ENCODE measurements at regions not wholly inside any gene's neighbourhood (a gene's known extent, or its start where the extent isn't known, plus 50 kb on each side); places are given as distances from the start of the nearest gene placed in this dataset.

DNA sequence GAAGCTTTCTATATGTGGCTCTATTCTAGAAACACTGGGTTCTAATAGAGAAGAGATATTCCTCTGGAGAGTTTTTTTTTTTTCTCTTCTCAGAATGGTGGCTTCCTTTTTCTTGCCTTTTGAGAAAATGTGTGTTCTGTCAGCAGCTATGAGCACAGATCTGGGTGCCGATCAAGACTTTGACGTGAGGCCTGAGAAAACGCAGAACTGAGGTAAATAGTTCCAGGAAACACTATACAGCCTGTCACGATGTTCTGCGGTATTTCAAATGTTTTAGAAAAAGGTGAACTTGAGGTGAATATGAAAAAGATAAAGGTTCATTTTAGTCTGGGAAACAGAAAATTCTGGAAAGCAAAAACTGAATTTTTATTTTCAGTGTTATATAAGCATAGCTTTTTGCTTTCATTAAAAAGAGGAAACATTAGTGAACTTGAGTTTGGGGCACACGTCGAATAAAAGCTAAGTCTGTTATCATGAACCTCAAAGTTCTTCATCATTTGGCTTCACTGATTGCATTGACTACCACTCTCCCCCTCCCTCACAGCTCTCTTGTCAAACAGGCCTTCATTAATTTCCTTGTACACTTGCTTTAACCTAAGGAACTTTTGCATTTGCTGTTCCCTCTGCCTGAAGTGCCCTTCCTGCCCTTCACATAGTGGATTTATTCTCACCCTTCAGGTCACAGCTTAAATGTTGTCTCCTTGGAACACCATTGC lies 265.1 kb downstream of the NFKBIZ start:
- ChIA-PET CTCF (interaction anchor here (0.6 kb wide), 2 partner anchors 63 to 311 kb away, joined by 3 read pairs; no protein-coding TSS in a partner anchor), POLR2A (interaction anchor here (2.0 kb wide), 1 partner anchor 12 kb away, joined by 5 read pairs; no protein-coding TSS in a partner anchor)
- no peaks in the 10 kb centered on the region for H3K9me3 Mint-ChIP-seq (ENCODE audit: unreplicated experiment)
- intact Hi-C loops (cut with micrococcal nuclease), result no loop called here
- H3K27me3 Mint-ChIP-seq (ENCODE audit: insufficient read depth, unreplicated experiment), result no peaks in the 10 kb centered on the region
- no TSS peak for BruUV-seq (replicated peaks)
- DNase-seq (ENCODE audit: unreplicated experiment), result no peak
- H3K4me3 Mint-ChIP-seq (ENCODE audit: unreplicated experiment), result no peak overlapping the region
- TF ChIP-seq, protein P1, sequence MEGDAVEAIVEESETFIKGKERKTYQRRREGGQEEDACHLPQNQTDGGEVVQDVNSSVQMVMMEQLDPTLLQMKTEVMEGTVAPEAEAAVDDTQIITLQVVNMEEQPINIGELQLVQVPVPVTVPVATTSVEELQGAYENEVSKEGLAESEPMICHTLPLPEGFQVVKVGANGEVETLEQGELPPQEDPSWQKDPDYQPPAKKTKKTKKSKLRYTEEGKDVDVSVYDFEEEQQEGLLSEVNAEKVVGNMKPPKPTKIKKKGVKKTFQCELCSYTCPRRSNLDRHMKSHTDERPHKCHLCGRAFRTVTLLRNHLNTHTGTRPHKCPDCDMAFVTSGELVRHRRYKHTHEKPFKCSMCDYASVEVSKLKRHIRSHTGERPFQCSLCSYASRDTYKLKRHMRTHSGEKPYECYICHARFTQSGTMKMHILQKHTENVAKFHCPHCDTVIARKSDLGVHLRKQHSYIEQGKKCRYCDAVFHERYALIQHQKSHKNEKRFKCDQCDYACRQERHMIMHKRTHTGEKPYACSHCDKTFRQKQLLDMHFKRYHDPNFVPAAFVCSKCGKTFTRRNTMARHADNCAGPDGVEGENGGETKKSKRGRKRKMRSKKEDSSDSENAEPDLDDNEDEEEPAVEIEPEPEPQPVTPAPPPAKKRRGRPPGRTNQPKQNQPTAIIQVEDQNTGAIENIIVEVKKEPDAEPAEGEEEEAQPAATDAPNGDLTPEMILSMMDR (IDR thresholded peaks at IDR 0.05; ENCODE audit: unreplicated experiment), result no peak
- H3K4me1 Mint-ChIP-seq (ENCODE audit: insufficient read depth, unreplicated experiment), result no peaks in the 10 kb centered on the region
- no peaks in the 10 kb centered on the region for H3K36me3 Mint-ChIP-seq (ENCODE audit: insufficient read depth, unreplicated experiment)
- H3K27ac Mint-ChIP-seq (ENCODE audit: low read depth, unreplicated experiment), result peak overlapping the region; percentile 12

DNA sequence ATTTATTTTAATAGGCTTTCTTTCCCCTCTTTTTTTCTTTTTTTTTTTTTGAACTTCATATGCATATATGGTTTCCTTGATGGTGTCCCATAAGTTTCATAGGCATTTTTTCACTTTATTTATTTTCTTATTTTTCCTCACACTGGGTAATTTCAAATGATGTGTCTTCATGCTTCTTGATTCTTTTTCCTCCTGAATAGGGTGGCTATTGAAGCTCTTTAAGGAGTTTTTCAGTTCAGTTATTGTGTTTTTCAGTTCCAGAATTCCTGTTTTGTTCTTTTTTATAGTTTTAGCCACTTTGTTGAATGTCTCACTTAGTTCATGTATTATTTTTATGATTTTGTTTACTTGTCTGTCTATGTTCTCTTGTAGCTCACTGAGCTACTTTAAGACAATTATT lies 273.2 kb downstream of the NFKBIZ start:
- ChIA-PET POLR2A (interaction anchor here (0.6 to 4.0 kb wide), 5 partner anchors 16 to 306 kb away, joined by 3 to 20 read pairs (median 4); partner anchors contain the start of gene NFKBIZ), CTCF (interaction anchor here (0.6 to 3.1 kb wide), 6 partner anchors 103 to 305 kb away, joined by 3 to 11 read pairs (median 4); no protein-coding TSS in a partner anchor)
- TF ChIP-seq, protein P1 (IDR thresholded peaks at IDR 0.05; ENCODE audit: unreplicated experiment), result no peak
- BruUV-seq (replicated peaks), result no TSS peak
- Mint-ChIP-seq H3K4me1 (ENCODE audit: insufficient read depth, unreplicated experiment) (peaks cover 24% of the 10 kb centered on the region), H3K27ac (ENCODE audit: low read depth, unreplicated experiment) (peak overlapping the region; percentile 98), H3K4me3 (ENCODE audit: unreplicated experiment) (no peak overlapping the region), H3K27me3 (ENCODE audit: insufficient read depth, unreplicated experiment) (no peaks in the 10 kb centered on the region), H3K36me3 (ENCODE audit: insufficient read depth, unreplicated experiment) (no peaks in the 10 kb centered on the region), H3K9me3 (ENCODE audit: unreplicated experiment) (peaks cover 17% of the 10 kb centered on the region)
- DNase-seq (ENCODE audit: unreplicated experiment), result no peak
- intact Hi-C loops (cut with micrococcal nuclease), result loop anchor here (5.0 kb wide), 1 partner anchor 55 kb away; no protein-coding TSS in a partner anchor

GRCh38 chr3:102123590-102124190 lies 274.4 kb downstream of the NFKBIZ start:
- Mint-ChIP-seq H3K27me3 (ENCODE audit: insufficient read depth, unreplicated experiment) (no peaks in the 10 kb centered on the region), H3K4me1 (ENCODE audit: insufficient read depth, unreplicated experiment) (peaks cover 24% of the 10 kb centered on the region), H3K27ac (ENCODE audit: low read depth, unreplicated experiment) (peak overlapping the region; percentile 98), H3K9me3 (ENCODE audit: unreplicated experiment) (peaks cover 17% of the 10 kb centered on the region), H3K36me3 (ENCODE audit: insufficient read depth, unreplicated experiment) (no peaks in the 10 kb centered on the region), H3K4me3 (ENCODE audit: unreplicated experiment) (no peak overlapping the region)
- intact Hi-C loops (cut with micrococcal nuclease), result loop anchor here (1.0 to 5.0 kb wide), 3 partner anchors 33 to 274 kb away; partner anchors contain the start of gene NFKBIZ
- TSS peak; percentile 97 for BruUV-seq (replicated peaks)
- ChIA-PET POLR2A (interaction anchor here (0.6 to 4.0 kb wide), 11 partner anchors 10 to 1854 kb away, joined by 3 to 20 read pairs (median 3); partner anchors contain the start of gene NFKBIZ), CTCF (interaction anchor here (0.6 to 3.1 kb wide), 11 partner anchors 56 to 311 kb away, joined by 3 to 11 read pairs (median 3); no protein-coding TSS in a partner anchor)
- TF ChIP-seq, protein P1 (IDR thresholded peaks at IDR 0.05; ENCODE audit: unreplicated experiment), result no peak
- peak; percentile 47 for DNase-seq (ENCODE audit: unreplicated experiment)

DNA sequence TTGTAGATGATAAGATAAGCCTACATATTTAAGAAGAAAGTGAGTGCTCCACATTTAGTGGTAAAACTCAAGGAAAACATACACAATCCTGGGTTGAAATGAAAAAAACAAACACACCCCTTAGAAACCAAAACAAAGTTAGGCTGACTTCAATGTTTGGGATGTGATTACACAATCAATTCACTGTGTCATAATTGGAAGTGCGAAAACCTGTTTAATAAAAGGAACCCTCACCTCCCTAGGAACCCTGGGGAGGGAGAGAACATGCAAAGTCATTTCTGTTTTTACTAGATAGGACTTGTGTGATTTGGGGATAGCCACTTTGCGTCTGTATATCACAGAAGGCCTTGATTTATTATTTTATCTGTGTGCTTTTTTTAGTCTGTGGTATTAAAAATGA lies 275.0 kb downstream of the NFKBIZ start:
- Mint-ChIP-seq H3K27ac (ENCODE audit: low read depth, unreplicated experiment) (peak overlapping the region; percentile 98), H3K4me3 (ENCODE audit: unreplicated experiment) (no peak overlapping the region), H3K4me1 (ENCODE audit: insufficient read depth, unreplicated experiment) (peaks cover 24% of the 10 kb centered on the region), H3K27me3 (ENCODE audit: insufficient read depth, unreplicated experiment) (no peaks in the 10 kb centered on the region), H3K36me3 (ENCODE audit: insufficient read depth, unreplicated experiment) (no peaks in the 10 kb centered on the region), H3K9me3 (ENCODE audit: unreplicated experiment) (peaks cover 17% of the 10 kb centered on the region)
- no TSS peak for BruUV-seq (replicated peaks)
- POLR2A ChIA-PET, result interaction anchor here (0.6 to 4.0 kb wide), 12 partner anchors 9 to 1855 kb away, joined by 3 to 20 read pairs (median 4); partner anchors contain the start of gene NFKBIZ
- CTCF ChIA-PET, result interaction anchor here (0.6 to 3.1 kb wide), 11 partner anchors 9 to 1132 kb away, joined by 3 to 11 read pairs (median 4); no protein-coding TSS in a partner anchor
- intact Hi-C loops (cut with micrococcal nuclease), result loop anchor here (1.0 to 5.0 kb wide), 3 partner anchors 33 to 275 kb away; partner anchors contain the start of gene NFKBIZ
- TF ChIP-seq, protein P1 (IDR thresholded peaks at IDR 0.05; ENCODE audit: unreplicated experiment), result no peak
- peak; percentile 83 for DNase-seq (ENCODE audit: unreplicated experiment)
